Neural crest cell (in vitro differentiated cells): ENCODE measurements at regions not wholly inside any gene's neighbourhood (a gene's known extent, or its start where the extent isn't known, plus 50 kb on each side); places are given as distances from the start of the nearest gene placed in this dataset.

Source experiments
- DNase-seq: peaks from one replicate; pipeline ENCODE4 v3.0.0; 2021; ENCODE audit warnings: low read depth, mixed read lengths, low spot score
- H3K27ac Mint-ChIP-seq: one replicate; pipeline ENCODE4 v1.8.0; 2021; ENCODE audit warnings: mild to moderate bottlenecking, mixed read lengths; ENCODE audit not compliant: unreplicated experiment
- H3K27me3 Mint-ChIP-seq: 2 replicates; pipeline ENCODE4 v1.8.0; 2021; ENCODE audit warnings: low read depth, mild to moderate bottlenecking, mixed read lengths
- H3K36me3 Mint-ChIP-seq: 2 replicates; pipeline ENCODE4 v1.8.0; 2021; ENCODE audit warnings: low read depth, mild to moderate bottlenecking, mixed read lengths
- H3K4me1 Mint-ChIP-seq: 2 replicates; pipeline ENCODE4 v1.8.0; 2021; ENCODE audit warnings: mixed read lengths
- H3K4me3 Mint-ChIP-seq: one replicate; pipeline ENCODE4 v1.8.0; 2021; ENCODE audit warnings: mild to moderate bottlenecking, mixed read lengths
- H3K9me3 Mint-ChIP-seq: 2 replicates; pipeline ENCODE4 v1.8.0; 2021; ENCODE audit warnings: mixed read lengths
- CTCF ChIP-seq: fragments of 200-600 bp; sonication (generic); conservative IDR thresholded peaks from 2 replicates; pipeline ENCODE4 v1.5.0; 2021; ENCODE audit warnings: antibody characterized with exemption, mild to moderate bottlenecking

DNA sequence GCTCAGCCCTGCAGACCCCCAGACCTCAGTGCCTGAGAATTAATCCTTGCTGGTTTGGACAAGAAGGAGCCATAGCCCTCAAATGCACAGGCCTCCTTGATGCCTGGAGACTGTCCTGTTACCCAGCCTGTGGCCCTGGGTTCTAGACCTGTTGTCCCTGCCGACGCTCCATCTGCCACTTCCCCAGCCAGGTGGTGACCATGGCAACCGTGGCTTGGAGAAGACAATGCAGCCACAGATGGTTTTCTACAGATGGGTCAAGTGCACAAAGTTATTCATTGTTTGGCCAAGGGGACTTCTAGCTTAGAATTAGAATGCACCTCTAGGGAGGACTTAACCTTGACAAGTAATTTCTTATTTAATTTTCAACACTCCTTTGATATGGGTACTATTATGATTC lies 297.1 kb downstream of the UACA start:
- no peak overlapping the region for H3K27ac Mint-ChIP-seq
- peaks cover 2% of the 10 kb centered on the region for H3K27me3 Mint-ChIP-seq
- no peak for DNase-seq
- H3K9me3 Mint-ChIP-seq: no peaks in the 10 kb centered on the region
- peaks cover 9% of the 10 kb centered on the region for H3K4me1 Mint-ChIP-seq
- no peak for TF ChIP-seq CTCF
- no peaks in the 10 kb centered on the region for H3K36me3 Mint-ChIP-seq
- H3K4me3 Mint-ChIP-seq: no peak overlapping the region

GRCh38 chr15:70465812-70466211 lies 297.5 kb downstream of the UACA start:
- H3K36me3 Mint-ChIP-seq: no peaks in the 10 kb centered on the region
- TF ChIP-seq CTCF: no peak
- no peak overlapping the region for H3K4me3 Mint-ChIP-seq
- peaks cover 9% of the 10 kb centered on the region for H3K4me1 Mint-ChIP-seq
- H3K9me3 Mint-ChIP-seq: no peaks in the 10 kb centered on the region
- no peak overlapping the region for H3K27ac Mint-ChIP-seq
- peaks cover 2% of the 10 kb centered on the region for H3K27me3 Mint-ChIP-seq
- DNase-seq: no peak

- H3K36me3 Mint-ChIP-seq: no peaks in the 10 kb centered on the region
- no peak overlapping the region for H3K27ac Mint-ChIP-seq
- no peak for DNase-seq
- H3K9me3 Mint-ChIP-seq: no peaks in the 10 kb centered on the region
- no peaks in the 10 kb centered on the region for H3K27me3 Mint-ChIP-seq
- peaks cover 11% of the 10 kb centered on the region for H3K4me1 Mint-ChIP-seq
- TF ChIP-seq CTCF: no peak
- H3K4me3 Mint-ChIP-seq: no peak overlapping the region
Measured at GRCh38 chr15:70463453-70463834, 299.9 kb downstream of the UACA start.

DNA sequence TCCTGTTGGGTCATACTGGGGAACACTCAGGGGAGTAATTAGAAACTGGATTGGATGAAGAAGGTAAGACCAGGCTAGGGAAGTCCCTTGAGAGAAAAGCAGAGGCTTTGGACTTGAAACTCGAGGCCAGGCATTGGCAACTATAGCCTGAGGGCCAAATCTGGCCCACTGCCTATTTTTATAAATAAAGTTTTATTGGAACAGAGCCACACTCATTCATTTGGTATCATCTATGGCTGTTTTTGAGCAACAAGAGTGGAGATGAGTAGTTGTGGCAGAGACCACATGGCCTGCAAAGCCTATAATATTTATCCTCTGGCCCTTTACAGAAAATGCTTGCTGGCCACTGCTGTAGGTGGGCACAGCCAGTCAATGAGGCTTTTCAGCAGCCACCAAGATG lies 301.4 kb downstream of the UACA start:
- Mint-ChIP-seq H3K4me1 (peaks cover 10% of the 10 kb centered on the region), H3K36me3 (no peaks in the 10 kb centered on the region), H3K27ac (no peak overlapping the region), H3K4me3 (no peak overlapping the region), H3K27me3 (no peaks in the 10 kb centered on the region), H3K9me3 (no peaks in the 10 kb centered on the region)
- TF ChIP-seq CTCF: no peak
- no peak for DNase-seq

GRCh38 chr15:70461017-70461416 lies 302.3 kb downstream of the UACA start:
- no peak for TF ChIP-seq CTCF
- no peak overlapping the region for H3K27ac Mint-ChIP-seq
- no peaks in the 10 kb centered on the region for H3K9me3 Mint-ChIP-seq
- peaks cover 6% of the 10 kb centered on the region for H3K4me1 Mint-ChIP-seq
- no peak overlapping the region for H3K4me3 Mint-ChIP-seq
- no peaks in the 10 kb centered on the region for H3K27me3 Mint-ChIP-seq
- no peak for DNase-seq
- H3K36me3 Mint-ChIP-seq: no peaks in the 10 kb centered on the region

DNA sequence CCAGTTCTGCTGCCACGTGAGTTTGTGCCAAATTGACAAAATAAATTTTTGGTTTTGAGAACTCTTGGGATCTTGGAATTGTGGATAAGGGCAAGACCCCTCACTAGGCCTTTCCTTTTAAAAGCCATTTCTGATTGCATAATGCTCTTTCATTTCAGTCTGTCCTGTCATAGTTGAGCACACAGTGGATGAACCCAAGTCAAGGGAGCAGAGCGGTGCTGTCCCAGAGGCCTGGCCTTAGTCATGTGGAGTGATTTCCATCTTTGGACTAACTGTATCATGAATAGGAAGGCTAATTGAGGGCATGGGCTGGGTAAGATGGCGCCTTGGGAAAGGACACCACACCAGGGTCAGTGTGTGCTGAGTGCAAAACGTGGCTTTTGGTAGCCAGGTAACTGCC lies 304.0 kb downstream of the UACA start:
- Mint-ChIP-seq H3K36me3 (no peaks in the 10 kb centered on the region), H3K27ac (no peak overlapping the region), H3K4me1 (peaks cover 6% of the 10 kb centered on the region), H3K4me3 (no peak overlapping the region), H3K9me3 (no peaks in the 10 kb centered on the region), H3K27me3 (no peaks in the 10 kb centered on the region)
- no peak for TF ChIP-seq CTCF
- DNase-seq: no peak
